ENCODE measurements at regions not wholly inside any gene's neighbourhood (a gene's known extent, or its start where the extent isn't known, plus 50 kb on each side); places are given as distances from the start of the nearest gene placed in this dataset.

DNA sequence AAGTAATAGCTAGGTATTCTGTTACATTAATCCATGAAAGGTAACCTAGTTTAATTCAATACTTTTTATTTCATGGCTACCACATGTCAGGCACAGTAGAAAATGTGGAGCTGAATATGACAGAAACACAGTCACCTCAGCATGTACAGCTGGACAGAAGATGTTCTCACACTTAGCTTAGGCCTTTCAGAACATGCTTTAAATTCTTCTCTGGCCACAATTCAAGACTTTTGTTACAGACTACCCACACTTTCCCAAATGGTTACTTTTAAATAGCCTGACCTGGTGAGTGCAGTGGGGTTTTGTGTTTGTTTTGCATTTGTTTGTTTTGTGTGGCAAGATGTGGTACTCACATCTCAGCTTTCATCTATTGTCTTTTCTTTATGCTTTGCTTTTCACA lies 1079.5 kb downstream of the IGSF11 start:
- no peak for DNase-seq
- Histone ChIP-seq H3K27me3 (no peaks in the 10 kb centered on the region), H3K27ac (no peak overlapping the region), H3K36me3 (no peaks in the 10 kb centered on the region), H3K4me1 (no peaks in the 10 kb centered on the region), H3K9me3 (no peaks in the 10 kb centered on the region), H3K4me3 (no peak overlapping the region)
- TF ChIP-seq POLR2AphosphoS5 (IDR thresholded peaks at IDR 0.05) (no peak), EP300 (IDR thresholded peaks at IDR 0.05) (no peak), POLR2A (IDR thresholded peaks at IDR 0.05) (no peak)
- TF ChIP-seq, protein P1, sequence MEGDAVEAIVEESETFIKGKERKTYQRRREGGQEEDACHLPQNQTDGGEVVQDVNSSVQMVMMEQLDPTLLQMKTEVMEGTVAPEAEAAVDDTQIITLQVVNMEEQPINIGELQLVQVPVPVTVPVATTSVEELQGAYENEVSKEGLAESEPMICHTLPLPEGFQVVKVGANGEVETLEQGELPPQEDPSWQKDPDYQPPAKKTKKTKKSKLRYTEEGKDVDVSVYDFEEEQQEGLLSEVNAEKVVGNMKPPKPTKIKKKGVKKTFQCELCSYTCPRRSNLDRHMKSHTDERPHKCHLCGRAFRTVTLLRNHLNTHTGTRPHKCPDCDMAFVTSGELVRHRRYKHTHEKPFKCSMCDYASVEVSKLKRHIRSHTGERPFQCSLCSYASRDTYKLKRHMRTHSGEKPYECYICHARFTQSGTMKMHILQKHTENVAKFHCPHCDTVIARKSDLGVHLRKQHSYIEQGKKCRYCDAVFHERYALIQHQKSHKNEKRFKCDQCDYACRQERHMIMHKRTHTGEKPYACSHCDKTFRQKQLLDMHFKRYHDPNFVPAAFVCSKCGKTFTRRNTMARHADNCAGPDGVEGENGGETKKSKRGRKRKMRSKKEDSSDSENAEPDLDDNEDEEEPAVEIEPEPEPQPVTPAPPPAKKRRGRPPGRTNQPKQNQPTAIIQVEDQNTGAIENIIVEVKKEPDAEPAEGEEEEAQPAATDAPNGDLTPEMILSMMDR (IDR thresholded peaks at IDR 0.05): no peak
- intact Hi-C loops (cut with DNase I; ENCODE audit: low total_unique reads): no loop called here

DNA sequence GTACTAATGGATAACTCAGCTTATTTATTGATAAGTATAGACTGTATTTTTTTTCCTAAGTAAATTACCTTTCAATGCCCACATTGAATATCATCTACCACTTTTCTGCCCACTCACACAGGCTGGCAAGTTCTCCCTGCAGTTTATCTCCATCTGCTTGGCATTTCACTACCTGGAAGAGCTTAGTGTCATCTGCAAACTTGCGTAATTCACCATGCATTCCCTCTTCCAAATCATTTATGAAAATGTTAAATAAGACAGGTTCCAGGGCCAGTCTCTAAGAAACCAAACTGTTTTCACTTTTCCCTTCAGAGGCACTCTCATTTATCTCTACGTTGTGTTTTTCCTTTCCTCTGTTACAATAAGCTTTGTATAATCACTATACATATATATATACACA lies 1076.6 kb downstream of the IGSF11 start:
- DNase-seq: no peak
- Histone ChIP-seq H3K36me3 (no peaks in the 10 kb centered on the region), H3K4me3 (no peak overlapping the region), H3K9me3 (no peaks in the 10 kb centered on the region), H3K4me1 (no peaks in the 10 kb centered on the region), H3K27ac (no peak overlapping the region), H3K27me3 (no peaks in the 10 kb centered on the region)
- intact Hi-C loops (cut with DNase I; ENCODE audit: low total_unique reads): no loop called here
- TF ChIP-seq POLR2AphosphoS5 (IDR thresholded peaks at IDR 0.05): no peak
- TF ChIP-seq EP300 (IDR thresholded peaks at IDR 0.05): no peak
- TF ChIP-seq, protein P1 (IDR thresholded peaks at IDR 0.05): no peak
- TF ChIP-seq POLR2A (IDR thresholded peaks at IDR 0.05): no peak
- 74 to 81% (median 77%) methylated on average over 2 of the region's 2 CpGs for WGBS, 5 donors

DNA sequence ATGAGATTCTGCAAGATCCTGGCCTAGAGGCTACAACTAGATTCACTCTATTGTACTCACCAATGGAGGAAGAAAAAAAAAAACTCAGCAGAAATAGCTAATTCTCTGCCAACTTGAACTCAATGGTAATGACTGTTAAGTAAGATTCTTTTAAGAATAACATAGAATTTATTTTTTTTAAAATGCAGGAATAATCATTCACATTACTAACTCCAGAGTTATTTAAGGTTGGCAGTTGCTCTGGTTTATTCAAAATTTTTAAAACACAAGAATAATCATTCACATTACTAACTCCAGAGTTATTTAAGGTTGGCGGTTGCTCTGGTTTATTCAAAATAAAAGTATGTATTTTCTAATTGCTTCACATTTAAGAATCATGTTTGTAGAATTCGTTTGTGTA lies 1071.9 kb downstream of the IGSF11 start:
- WGBS, 5 donors: 52 to 74% (median 62%) methylated on average over 2 of the region's 2 CpGs
- intact Hi-C loops (cut with DNase I; ENCODE audit: low total_unique reads): no loop called here
- DNase-seq: no peak

DNA sequence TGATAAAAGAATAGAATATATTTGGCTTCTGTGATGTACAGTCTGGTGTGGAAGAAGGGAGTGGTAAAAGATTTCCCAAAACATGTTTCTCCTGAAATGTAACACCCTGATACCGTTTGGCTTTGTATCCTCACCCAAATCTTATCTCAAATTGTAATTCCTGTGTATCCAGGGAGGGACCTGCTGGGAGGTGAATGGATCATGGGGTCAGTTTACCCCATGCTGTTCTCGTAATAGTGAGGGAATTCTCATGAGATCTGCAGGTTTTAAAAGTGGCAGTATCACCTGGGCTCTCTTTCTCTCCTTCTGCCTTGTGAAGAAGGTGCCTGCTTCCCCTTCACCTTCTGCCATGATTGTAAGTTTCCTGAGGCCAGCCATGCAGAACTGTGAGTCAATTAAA lies 1070.8 kb downstream of the IGSF11 start:
- no peak for TF ChIP-seq EP300 (IDR thresholded peaks at IDR 0.05)
- H3K9me3 ChIP-seq: no peaks in the 10 kb centered on the region
- no peaks in the 10 kb centered on the region for H3K36me3 ChIP-seq
- no peaks in the 10 kb centered on the region for H3K27me3 ChIP-seq
- WGBS, 5 donors: 32 to 50% (median 38%) methylated on average over 2 of the region's 2 CpGs
- intact Hi-C loops (cut with DNase I; ENCODE audit: low total_unique reads): no loop called here
- DNase-seq: no peak
- no peaks in the 10 kb centered on the region for H3K4me1 ChIP-seq
- no peak overlapping the region for H3K4me3 ChIP-seq
- no peak overlapping the region for H3K27ac ChIP-seq

More for the DNA sequence above, 1071.9 kb downstream of the IGSF11 start:
- H3K4me3 ChIP-seq: no peak overlapping the region
- no peaks in the 10 kb centered on the region for H3K27me3 ChIP-seq
- H3K36me3 ChIP-seq: no peaks in the 10 kb centered on the region
- no peaks in the 10 kb centered on the region for H3K9me3 ChIP-seq
- no peaks in the 10 kb centered on the region for H3K4me1 ChIP-seq
- no peak for TF ChIP-seq EP300 (IDR thresholded peaks at IDR 0.05)
- TF ChIP-seq POLR2A (IDR thresholded peaks at IDR 0.05): no peak
- TF ChIP-seq, protein P1 (IDR thresholded peaks at IDR 0.05): no peak
- TF ChIP-seq POLR2AphosphoS5 (IDR thresholded peaks at IDR 0.05): no peak
- H3K27ac ChIP-seq: no peak overlapping the region

DNA sequence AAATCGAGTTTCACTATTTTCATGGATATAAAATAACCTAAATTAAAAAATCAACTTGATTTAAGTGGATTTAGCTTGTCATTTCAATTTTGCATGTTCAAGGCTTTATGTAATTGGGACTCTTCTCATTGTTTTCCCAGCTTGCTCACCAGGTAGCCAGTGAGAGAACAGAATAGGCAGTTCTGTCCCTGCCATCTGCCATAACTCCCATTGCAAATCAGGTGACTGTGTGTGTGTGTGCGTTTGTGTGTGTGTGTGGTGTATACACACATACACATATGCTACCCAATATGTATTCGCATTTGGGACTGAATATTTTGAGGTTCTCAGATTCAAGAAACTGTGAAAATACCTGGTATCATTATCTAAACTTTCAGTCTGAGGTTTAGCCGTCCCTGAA lies 1069.8 kb downstream of the IGSF11 start:
- Histone ChIP-seq H3K27ac (no peak overlapping the region), H3K4me3 (no peak overlapping the region), H3K27me3 (no peaks in the 10 kb centered on the region), H3K9me3 (no peaks in the 10 kb centered on the region), H3K4me1 (no peaks in the 10 kb centered on the region), H3K36me3 (no peaks in the 10 kb centered on the region)
- TF ChIP-seq EP300 (IDR thresholded peaks at IDR 0.05): no peak
- no peak for TF ChIP-seq POLR2AphosphoS5 (IDR thresholded peaks at IDR 0.05)
- no peak for TF ChIP-seq POLR2A (IDR thresholded peaks at IDR 0.05)
- TF ChIP-seq, protein P1 (IDR thresholded peaks at IDR 0.05): no peak
- 75 to 83% (median 79%) methylated on average over 4 of the region's 4 CpGs for WGBS, 5 donors
- intact Hi-C loops (cut with DNase I; ENCODE audit: low total_unique reads): no loop called here
- no peak for DNase-seq
